ENCODE measurements at regions not wholly inside any gene's neighbourhood (a gene's known extent, or its start where the extent isn't known, plus 50 kb on each side); places are given as distances from the start of the nearest gene placed in this dataset.

GRCh38 chr5:38725371-38725865 lies 120.4 kb upstream of the OSMR start:
- no peak for TF ChIP-seq CTCF (conservative IDR thresholded peaks at IDR 0.05)
- H3K27ac ChIP-seq (ENCODE audit: insufficient read length, low read depth, low read length) = no peak overlapping the region
- no peak overlapping the region for H2BK5ac ChIP-seq (ENCODE audit: insufficient read length, low read length)
- H2AFZ ChIP-seq (ENCODE audit: low read length) = no peak overlapping the region
- H4K91ac ChIP-seq (ENCODE audit: insufficient read length, low read depth, low read length) = no peak overlapping the region
- H3K4me1 ChIP-seq (ENCODE audit: insufficient read depth, low read length) = 0 out of 2 replicates have a peak, but pooled peaks cover 5% of the 10 kb centered on the region
- H3K23ac ChIP-seq (ENCODE audit: insufficient read length, low read depth, low read length) = no peak overlapping the region
- H3K23me2 ChIP-seq (ENCODE audit: insufficient read length, low read depth, low read length, poor library complexity, severe bottlenecking) = no peaks in the 10 kb centered on the region
- Mint-ChIP-seq H3K27ac (peak overlapping the region in 2 of 3 experiments; percentile 50 to 89; a peak in 3 of 7 replicates), H3K9me3 (no peaks in the 10 kb centered on the region), H3K4me3 (no peak overlapping the region), H3K27me3 (ENCODE audit: low read depth) (no peaks in the 10 kb centered on the region), H3K36me3 (ENCODE audit: insufficient read depth in 1 of 3, low read depth in 3 of 3) (no peaks in the 10 kb centered on the region), H3K4me1 (peaks cover 26 to 31% of the 10 kb centered on the region in 2 experiments)
- no CpG with 5 or more reads among the region's 10 CpGs for WGBS (ENCODE audit: extremely low coverage, insufficient read length, low lambda C conversion rate)
- no peaks in the 10 kb centered on the region for H3K9me3 ChIP-seq (ENCODE audit: control insufficient read depth, low read depth, low read length)
- no peaks in the 10 kb centered on the region for H3K79me1 ChIP-seq (ENCODE audit: insufficient read depth, low read depth, low read length, poor library complexity, severe bottlenecking)
- no peaks in the 10 kb centered on the region for H3K79me2 ChIP-seq (ENCODE audit: insufficient read depth, low read length)
- no peak overlapping the region for H4K8ac ChIP-seq (replicated peaks; ENCODE audit: insufficient read length, low read depth, low read length)
- no peaks in the 10 kb centered on the region for H3K27me3 ChIP-seq (ENCODE audit: insufficient read depth, low read length)
- H3T11ph ChIP-seq (ENCODE audit: low read length) = no peak overlapping the region
- no peak overlapping the region for H2BK120ac ChIP-seq (ENCODE audit: low read depth, low read length, poor library complexity, severe bottlenecking)
- no peak overlapping the region for H3K4me2 ChIP-seq (ENCODE audit: insufficient read depth, insufficient read length, low read length)
- no peaks in the 10 kb centered on the region for H4K20me1 ChIP-seq (ENCODE audit: control insufficient read depth, insufficient read depth, insufficient read length)
- H2BK12ac ChIP-seq (ENCODE audit: insufficient read length, low read depth, low read length) = no peak overlapping the region
- no peak overlapping the region for H3K14ac ChIP-seq (ENCODE audit: insufficient read depth, low read length)
- no peak overlapping the region for H4K5ac ChIP-seq (ENCODE audit: insufficient read length, low read depth, low read length)
- H3K4ac ChIP-seq (ENCODE audit: low read depth, low read length) = no peak overlapping the region
- H3K9ac ChIP-seq (ENCODE audit: extremely low read depth, insufficient read length, low read length) = no peak overlapping the region
- H3K18ac ChIP-seq (ENCODE audit: insufficient read length, low read depth, low read length) = no peak overlapping the region
- DNase-seq = no peak
- H2BK15ac ChIP-seq (ENCODE audit: low read depth, low read length) = no peak overlapping the region
- H2AK5ac ChIP-seq (ENCODE audit: insufficient read length, low read length) = no peak overlapping the region
- H2BK20ac ChIP-seq (ENCODE audit: low read depth, low read length, poor library complexity, severe bottlenecking) = no peak overlapping the region
- no peak overlapping the region for H3K56ac ChIP-seq (ENCODE audit: insufficient read length, low read depth, low read length)

All from H9 (cell line).